ENCODE measurements at regions not wholly inside any gene's neighbourhood (a gene's known extent, or its start where the extent isn't known, plus 50 kb on each side); places are given as distances from the start of the nearest gene placed in this dataset.
"Not testable (repeated sequence)": the region's sequence is repeated elsewhere in the genome, so short reads cannot be mapped to it uniquely, and the experiment has no call there.

GRCh38 chr7:80996236-80996635 is 77.4 kb upstream of the SEMA3C start:
- TF ChIP-seq RAD21 (IDR thresholded peaks at IDR 0.05); CTCF (IDR thresholded peaks at IDR 0.05; ENCODE audit: low read depth, low read length, missing input control); TAF1 (conservative IDR thresholded peaks at IDR 0.05); RXRA (IDR thresholded peaks at IDR 0.05); GABPA (IDR thresholded peaks at IDR 0.05 in 1 of 2, conservative IDR thresholded peaks at IDR 0.05 in 1 of 2); ZBTB33 (IDR thresholded peaks at IDR 0.05); FOXA1 (IDR thresholded peaks at IDR 0.05); EGR1 (IDR thresholded peaks at IDR 0.05; ENCODE audit: low read depth in 2 of 2); SP1 (IDR thresholded peaks at IDR 0.05); YY1 (IDR thresholded peaks at IDR 0.05): not testable (repeated sequence)
- TF ChIP-seq, protein P1, sequence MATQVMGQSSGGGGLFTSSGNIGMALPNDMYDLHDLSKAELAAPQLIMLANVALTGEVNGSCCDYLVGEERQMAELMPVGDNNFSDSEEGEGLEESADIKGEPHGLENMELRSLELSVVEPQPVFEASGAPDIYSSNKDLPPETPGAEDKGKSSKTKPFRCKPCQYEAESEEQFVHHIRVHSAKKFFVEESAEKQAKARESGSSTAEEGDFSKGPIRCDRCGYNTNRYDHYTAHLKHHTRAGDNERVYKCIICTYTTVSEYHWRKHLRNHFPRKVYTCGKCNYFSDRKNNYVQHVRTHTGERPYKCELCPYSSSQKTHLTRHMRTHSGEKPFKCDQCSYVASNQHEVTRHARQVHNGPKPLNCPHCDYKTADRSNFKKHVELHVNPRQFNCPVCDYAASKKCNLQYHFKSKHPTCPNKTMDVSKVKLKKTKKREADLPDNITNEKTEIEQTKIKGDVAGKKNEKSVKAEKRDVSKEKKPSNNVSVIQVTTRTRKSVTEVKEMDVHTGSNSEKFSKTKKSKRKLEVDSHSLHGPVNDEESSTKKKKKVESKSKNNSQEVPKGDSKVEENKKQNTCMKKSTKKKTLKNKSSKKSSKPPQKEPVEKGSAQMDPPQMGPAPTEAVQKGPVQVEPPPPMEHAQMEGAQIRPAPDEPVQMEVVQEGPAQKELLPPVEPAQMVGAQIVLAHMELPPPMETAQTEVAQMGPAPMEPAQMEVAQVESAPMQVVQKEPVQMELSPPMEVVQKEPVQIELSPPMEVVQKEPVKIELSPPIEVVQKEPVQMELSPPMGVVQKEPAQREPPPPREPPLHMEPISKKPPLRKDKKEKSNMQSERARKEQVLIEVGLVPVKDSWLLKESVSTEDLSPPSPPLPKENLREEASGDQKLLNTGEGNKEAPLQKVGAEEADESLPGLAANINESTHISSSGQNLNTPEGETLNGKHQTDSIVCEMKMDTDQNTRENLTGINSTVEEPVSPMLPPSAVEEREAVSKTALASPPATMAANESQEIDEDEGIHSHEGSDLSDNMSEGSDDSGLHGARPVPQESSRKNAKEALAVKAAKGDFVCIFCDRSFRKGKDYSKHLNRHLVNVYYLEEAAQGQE (IDR thresholded peaks at IDR 0.05) = not testable (repeated sequence)
- TF ChIP-seq, protein P2, sequence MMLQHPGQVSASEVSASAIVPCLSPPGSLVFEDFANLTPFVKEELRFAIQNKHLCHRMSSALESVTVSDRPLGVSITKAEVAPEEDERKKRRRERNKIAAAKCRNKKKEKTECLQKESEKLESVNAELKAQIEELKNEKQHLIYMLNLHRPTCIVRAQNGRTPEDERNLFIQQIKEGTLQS (IDR thresholded peaks at IDR 0.05) = not testable (repeated sequence)
- TF ChIP-seq, protein P3, sequence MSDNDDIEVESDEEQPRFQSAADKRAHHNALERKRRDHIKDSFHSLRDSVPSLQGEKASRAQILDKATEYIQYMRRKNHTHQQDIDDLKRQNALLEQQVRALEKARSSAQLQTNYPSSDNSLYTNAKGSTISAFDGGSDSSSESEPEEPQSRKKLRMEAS (IDR thresholded peaks at IDR 0.05) = not testable (repeated sequence)
